ENCODE measurements at regions not wholly inside any gene's neighbourhood (a gene's known extent, or its start where the extent isn't known, plus 50 kb on each side); places are given as distances from the start of the nearest gene placed in this dataset.

- intact Hi-C loops (cut with micrococcal nuclease), result no loop called here
- Mint-ChIP-seq H3K4me1 (no peaks in the 10 kb centered on the region), H3K4me3 (no peak overlapping the region), H3K27ac (no peak overlapping the region), H3K36me3 (no peaks in the 10 kb centered on the region), H3K9me3 (peaks cover 3% of the 10 kb centered on the region in 2 donors), H3K27me3 (ENCODE audit: low read depth in 2 of 2) (peaks cover 2 to 12% of the 10 kb centered on the region in 2 donors)
- WGBS (ENCODE audit: insufficient coverage), result 78% methylated on average over 2 of the region's 2 CpGs
- DNase-seq (no peak), ATAC-seq (no peak)
- no peak overlapping the region for H3K27ac ChIP-seq (ENCODE audit: low read length)
- no peaks in the 10 kb centered on the region for H3K27me3 ChIP-seq (ENCODE audit: control insufficient read depth, insufficient read depth, low read length)
- H3K9me3 ChIP-seq (ENCODE audit: control insufficient read depth, insufficient read depth, low read length), result no peaks in the 10 kb centered on the region
- H3K36me3 ChIP-seq (ENCODE audit: control insufficient read depth, insufficient read depth, low read length), result no peaks in the 10 kb centered on the region
- TF ChIP-seq CTCF (IDR thresholded peaks at IDR 0.05), result no peak
- no peak overlapping the region for H3K4me3 ChIP-seq (ENCODE audit: low read length)
- no peaks in the 10 kb centered on the region for H3K4me1 ChIP-seq (ENCODE audit: control insufficient read depth, insufficient read depth, low read length)
Observed at GRCh38 chr7:47204709-47205108, 377.2 kb downstream of the TNS3 start.

DNA sequence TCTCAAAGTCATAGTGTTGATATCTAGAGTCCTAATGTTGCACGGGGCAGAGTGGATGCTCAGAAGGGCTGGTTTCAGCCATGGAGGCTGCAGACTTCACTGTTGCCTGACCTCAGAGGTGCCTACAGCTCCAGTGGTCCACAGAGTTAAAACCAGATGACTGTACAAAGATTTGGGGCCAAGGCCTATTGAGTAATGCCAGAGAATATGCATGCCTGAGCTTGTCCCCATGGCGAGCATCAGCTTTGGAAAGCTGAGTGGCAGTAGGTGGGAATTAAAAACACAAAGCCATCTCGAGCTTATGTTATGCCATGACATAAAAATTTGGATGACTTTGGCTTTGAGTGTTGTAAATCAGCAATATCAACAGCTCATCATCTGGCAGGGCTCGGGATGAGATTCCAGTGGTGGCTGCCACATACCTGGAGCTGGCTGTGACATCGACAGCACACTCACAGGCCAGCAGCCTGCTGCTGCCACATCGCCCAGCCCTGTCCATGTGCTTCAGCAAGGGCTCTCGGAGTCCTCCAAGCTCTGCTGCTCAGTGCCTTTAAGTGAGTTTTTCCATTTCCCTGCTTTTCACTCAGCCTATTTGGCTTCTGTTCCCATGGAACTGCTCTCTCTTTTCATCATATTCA lies 379.6 kb downstream of the TNS3 start:
- Histone ChIP-seq H3K9me3 (ENCODE audit: control insufficient read depth, insufficient read depth, low read length) (no peaks in the 10 kb centered on the region), H3K36me3 (ENCODE audit: control insufficient read depth, insufficient read depth, low read length) (no peaks in the 10 kb centered on the region), H3K27me3 (ENCODE audit: control insufficient read depth, insufficient read depth, low read length) (no peaks in the 10 kb centered on the region), H3K4me3 (ENCODE audit: low read length) (no peak overlapping the region), H3K4me1 (ENCODE audit: control insufficient read depth, insufficient read depth, low read length) (no peaks in the 10 kb centered on the region), H3K27ac (ENCODE audit: low read length) (no peak overlapping the region)
- Mint-ChIP-seq H3K36me3 (no peaks in the 10 kb centered on the region), H3K4me3 (no peak overlapping the region), H3K4me1 (no peaks in the 10 kb centered on the region), H3K27me3 (ENCODE audit: low read depth in 2 of 2) (peaks cover 5 to 12% of the 10 kb centered on the region in 2 donors), H3K27ac (no peak overlapping the region), H3K9me3 (peaks cover 0 to 2% of the 10 kb centered on the region in 2 donors)
- no peak for DNase-seq
- intact Hi-C loops (cut with micrococcal nuclease), result no loop called here
- TF ChIP-seq CTCF (IDR thresholded peaks at IDR 0.05), result no peak
- WGBS (ENCODE audit: insufficient coverage), result 82% methylated on average over 7 of the region's 7 CpGs
- ATAC-seq, result no peak

DNA sequence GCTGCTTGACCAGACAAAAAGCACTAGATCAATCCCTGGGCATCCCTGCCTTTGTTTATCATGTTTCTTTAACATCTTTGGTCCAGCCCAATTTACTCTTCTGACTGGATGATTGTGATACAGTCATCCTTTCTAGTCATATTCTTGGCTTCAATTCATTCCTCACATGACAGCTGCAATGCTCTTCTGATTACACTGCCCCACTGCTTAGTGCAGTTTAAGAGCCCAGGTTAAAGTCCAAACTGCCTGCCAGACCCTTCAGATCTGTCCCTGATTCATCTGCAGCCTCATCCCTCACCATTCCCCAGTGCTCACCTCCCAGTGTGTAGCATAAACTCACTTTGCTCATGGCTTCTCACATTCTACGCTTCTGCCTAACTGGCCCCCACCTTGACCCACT lies 383.8 kb downstream of the TNS3 start:
- no peak for DNase-seq
- Histone ChIP-seq H3K27ac (ENCODE audit: low read length) (no peak overlapping the region), H3K9me3 (ENCODE audit: control insufficient read depth, insufficient read depth, low read length) (no peaks in the 10 kb centered on the region), H3K4me3 (ENCODE audit: low read length) (no peak overlapping the region), H3K36me3 (ENCODE audit: control insufficient read depth, insufficient read depth, low read length) (no peaks in the 10 kb centered on the region), H3K27me3 (ENCODE audit: control insufficient read depth, insufficient read depth, low read length) (no peaks in the 10 kb centered on the region), H3K4me1 (ENCODE audit: control insufficient read depth, insufficient read depth, low read length) (no peaks in the 10 kb centered on the region)
- Mint-ChIP-seq H3K27ac (no peak overlapping the region), H3K27me3 (ENCODE audit: low read depth in 2 of 2) (peaks cover 0 to 3% of the 10 kb centered on the region in 2 donors), H3K4me3 (no peak overlapping the region), H3K36me3 (no peaks in the 10 kb centered on the region), H3K9me3 (peaks cover 0 to 2% of the 10 kb centered on the region in 2 donors), H3K4me1 (no peaks in the 10 kb centered on the region)
- ATAC-seq, result no peak
- WGBS (ENCODE audit: insufficient coverage), result 94% methylated on average over 1 of the region's 1 CpG
- TF ChIP-seq CTCF (IDR thresholded peaks at IDR 0.05), result no peak
- intact Hi-C loops (cut with micrococcal nuclease), result no loop called here

- WGBS (ENCODE audit: insufficient coverage), result 40% methylated on average over 2 of the region's 2 CpGs
- H3K4me3 Mint-ChIP-seq, result no peak overlapping the region
- H3K36me3 Mint-ChIP-seq, result no peaks in the 10 kb centered on the region
- H3K27ac Mint-ChIP-seq, result no peak overlapping the region
- Histone ChIP-seq H3K4me3 (ENCODE audit: low read length) (no peak overlapping the region), H3K27me3 (ENCODE audit: control insufficient read depth, insufficient read depth, low read length) (no peaks in the 10 kb centered on the region), H3K36me3 (ENCODE audit: control insufficient read depth, insufficient read depth, low read length) (no peaks in the 10 kb centered on the region), H3K9me3 (ENCODE audit: control insufficient read depth, insufficient read depth, low read length) (no peaks in the 10 kb centered on the region), H3K27ac (ENCODE audit: low read length) (no peak overlapping the region), H3K4me1 (ENCODE audit: control insufficient read depth, insufficient read depth, low read length) (no peaks in the 10 kb centered on the region)
- TF ChIP-seq CTCF (IDR thresholded peaks at IDR 0.05), result no peak
- peaks cover 0 to 2% of the 10 kb centered on the region in 2 donors for H3K9me3 Mint-ChIP-seq
- no peaks in the 10 kb centered on the region for H3K4me1 Mint-ChIP-seq
- no peak for DNase-seq
- ATAC-seq, result no peak
- H3K27me3 Mint-ChIP-seq (ENCODE audit: low read depth in 2 of 2), result peaks cover 0 to 3% of the 10 kb centered on the region in 2 donors
- intact Hi-C loops (cut with micrococcal nuclease), result no loop called here
Observed at GRCh38 chr7:47197486-47197885, 384.4 kb downstream of the TNS3 start.

Data from natural killer cell (primary cell).